ENCODE measurements at regions not wholly inside any gene's neighbourhood (a gene's known extent, or its start where the extent isn't known, plus 50 kb on each side); places are given as distances from the start of the nearest gene placed in this dataset.

GRCh38 chr2:18834341-18834740 lies 245.0 kb upstream of the NT5C1B start:
- TF ChIP-seq POLR2A (IDR thresholded peaks at IDR 0.05) (no peak), CTCF (IDR thresholded peaks at IDR 0.05) (no peak)
- Histone ChIP-seq H3K36me3 (no peaks in the 10 kb centered on the region), H3K27me3 (no peaks in the 10 kb centered on the region), H3K4me3 (no peak overlapping the region), H3K27ac (no peak overlapping the region), H3K9me3 (no peaks in the 10 kb centered on the region), H3K4me1 (peaks cover 0 to 12% (median 12%) of the 10 kb centered on the region in 3 donors)
- DNase-seq = no peak
- 22 to 43% methylated on average over 1 of the region's 1 CpG for WGBS, 2 donors
- intact Hi-C loops (cut with DNase I) = no loop called here

- WGBS, 2 donors = 63 to 64% methylated on average over 1 to 2 of the region's 2 CpGs
- H3K27me3 ChIP-seq = no peaks in the 10 kb centered on the region
- TF ChIP-seq POLR2A (IDR thresholded peaks at IDR 0.05) (no peak), CTCF (IDR thresholded peaks at IDR 0.05) (no peak)
- intact Hi-C loops (cut with DNase I) = no loop called here
- H3K9me3 ChIP-seq = no peaks in the 10 kb centered on the region
- H3K27ac ChIP-seq = no peak overlapping the region
- peaks cover 0 to 16% (median 15%) of the 10 kb centered on the region in 3 donors for H3K4me1 ChIP-seq
- no peaks in the 10 kb centered on the region for H3K36me3 ChIP-seq
- no peak for DNase-seq
- no peak overlapping the region for H3K4me3 ChIP-seq
Measured at GRCh38 chr2:18833941-18834340, 244.6 kb upstream of the NT5C1B start.

GRCh38 chr2:18831916-18832510 lies 242.6 kb upstream of the NT5C1B start:
- no peak for DNase-seq
- no peak for TF ChIP-seq POLR2A (IDR thresholded peaks at IDR 0.05)
- TF ChIP-seq CTCF (IDR thresholded peaks at IDR 0.05) = no peak
- H3K27me3 ChIP-seq = no peaks in the 10 kb centered on the region
- no peaks in the 10 kb centered on the region for H3K36me3 ChIP-seq
- intact Hi-C loops (cut with DNase I) = no loop called here
- WGBS, 2 donors = 72 to 84% methylated on average over 2 of the region's 2 CpGs
- H3K4me1 ChIP-seq = peaks cover 0 to 16% (median 15%) of the 10 kb centered on the region in 3 donors
- H3K4me3 ChIP-seq = no peak overlapping the region
- no peaks in the 10 kb centered on the region for H3K9me3 ChIP-seq
- H3K27ac ChIP-seq = no peak overlapping the region

GRCh38 chr2:18830962-18831361 lies 241.6 kb upstream of the NT5C1B start:
- H3K27me3 ChIP-seq = no peaks in the 10 kb centered on the region
- H3K4me3 ChIP-seq = no peak overlapping the region
- WGBS, 2 donors = 74 to 75% methylated on average over 1 of the region's 1 CpG

GRCh38 chr2:18829976-18830375 lies 240.6 kb upstream of the NT5C1B start:
- intact Hi-C loops (cut with DNase I) = no loop called here
- H3K36me3 ChIP-seq = no peaks in the 10 kb centered on the region
- no peak for DNase-seq
- H3K9me3 ChIP-seq = no peaks in the 10 kb centered on the region
- peaks cover 0 to 18% (median 15%) of the 10 kb centered on the region in 3 donors for H3K4me1 ChIP-seq
- WGBS, 2 donors = 22 to 38% methylated on average over 1 of the region's 1 CpG
- H3K27ac ChIP-seq = peak overlapping the region in 2 of 4 donors; percentile 43 to 45
- no peak for TF ChIP-seq POLR2A (IDR thresholded peaks at IDR 0.05)
- TF ChIP-seq CTCF (IDR thresholded peaks at IDR 0.05) = no peak
- H3K4me3 ChIP-seq = no peak overlapping the region
- H3K27me3 ChIP-seq = no peaks in the 10 kb centered on the region

More at GRCh38 chr2:18830962-18831361, 241.6 kb upstream of the NT5C1B start:
- no peak for DNase-seq
- intact Hi-C loops (cut with DNase I) = no loop called here
- Histone ChIP-seq H3K27ac (no peak overlapping the region), H3K9me3 (no peaks in the 10 kb centered on the region), H3K36me3 (no peaks in the 10 kb centered on the region), H3K4me1 (peaks cover 0 to 16% (median 15%) of the 10 kb centered on the region in 3 donors)
- TF ChIP-seq POLR2A (IDR thresholded peaks at IDR 0.05) (no peak), CTCF (IDR thresholded peaks at IDR 0.05) (no peak)

Measured in esophagus squamous epithelium (tissue), 5 donors.